CD14-positive monocyte (primary cell): ENCODE measurements at regions not wholly inside any gene's neighbourhood (a gene's known extent, or its start where the extent isn't known, plus 50 kb on each side); places are given as distances from the start of the nearest gene placed in this dataset.

Experiments
- DNase-seq, 3 donors: peaks; one replicate each; pipeline ENCODE4 v3.0.0-alpha.2; 2011 to 2022
- H2AFZ ChIP-seq: 2 replicates; pipeline ENCODE4 v1.6.0; 2012; ENCODE audit warnings: mild to moderate bottlenecking, low read depth, low read length, inconsistent platforms; ENCODE audit not compliant: insufficient read depth, poor library complexity, severe bottlenecking
- H3K27ac ChIP-seq, 2 donors: 1 replicate in 1 of 2; 2 replicates in 1 of 2; pipeline ENCODE4 v1.5.1; 2012 to 2013; ENCODE audit warnings: low read length in 2 of 2, control low read depth in 1 of 2, inconsistent platforms in 1 of 2, low read depth in 1 of 2, mild to moderate bottlenecking in 1 of 2
- H3K27me3 ChIP-seq, 2 donors: one replicate each; pipeline versions ENCODE4 v1.6.0 to v1.6.1; 2011 to 2013; ENCODE audit warnings: low read length in 2 of 2; ENCODE audit not compliant: control insufficient read depth in 2 of 2, insufficient read depth in 2 of 2
- H3K36me3 ChIP-seq, 2 donors: replicated peaks in 1 of 2; 1 replicate in 1 of 2; 2 replicates in 1 of 2; pipeline versions ENCODE4 v1.5.1 to v1.6.1; 2012 to 2013; ENCODE audit warnings: low read length in 2 of 2, control low read depth in 1 of 2, inconsistent platforms in 1 of 2, mild to moderate bottlenecking in 1 of 2; ENCODE audit not compliant: insufficient read depth in 2 of 2, control insufficient read depth in 1 of 2
- H3K4me1 ChIP-seq, 2 donors: 1 replicate in 1 of 2; 2 replicates in 1 of 2; pipeline versions ENCODE4 v1.5.1 to v1.6.1; 2012 to 2013; ENCODE audit warnings: low read length in 2 of 2, control low read depth in 1 of 2, inconsistent platforms in 1 of 2, mild to moderate bottlenecking in 1 of 2, moderate library complexity in 1 of 2; ENCODE audit not compliant: insufficient read depth in 2 of 2, control insufficient read depth in 1 of 2
- H3K4me2 ChIP-seq: replicated peaks from 2 replicates; pipeline ENCODE3; 2012; ENCODE audit warnings: low read length, moderate library complexity, mild to moderate bottlenecking; ENCODE audit not compliant: poor library complexity, severe bottlenecking; ENCODE audit errors: extremely low read depth
- H3K4me3 ChIP-seq, 3 experiments: fragments of 200-600 bp in 1 of 3; sonication (generic) in 1 of 3; replicated peaks in 1 of 3; 1 replicate in 2 of 3; 2 replicates in 1 of 3; pipeline ENCODE4 v1.5.1; 2011 to 2013; ENCODE audit warnings: low read length in 3 of 3, mild to moderate bottlenecking in 3 of 3, control low read depth in 2 of 3, low read depth in 2 of 3, inconsistent platforms in 1 of 3, moderate library complexity in 1 of 3
- H3K79me2 ChIP-seq: 2 replicates; pipeline ENCODE4 v1.6.0; 2012; ENCODE audit warnings: mild to moderate bottlenecking, control low read depth, inconsistent platforms, low read length, moderate library complexity; ENCODE audit not compliant: insufficient read depth
- H3K9ac ChIP-seq: 2 replicates; pipeline ENCODE4 v1.6.0; 2017; ENCODE audit warnings: low read length, mild to moderate bottlenecking; ENCODE audit not compliant: insufficient read depth, poor library complexity, severe bottlenecking
- H3K9me3 ChIP-seq, 2 donors: replicated peaks in 1 of 2; 1 replicate in 1 of 2; 2 replicates in 1 of 2; pipeline versions ENCODE4 v1.5.1 to v1.6.1; 2012 to 2013; ENCODE audit warnings: low read length in 2 of 2, control low read depth in 1 of 2; ENCODE audit not compliant: control insufficient read depth in 1 of 2, insufficient read depth in 1 of 2
- H4K20me1 ChIP-seq: 2 replicates; pipeline ENCODE4 v1.6.0; 2012; ENCODE audit warnings: mild to moderate bottlenecking, low read length, control low read depth, moderate library complexity; ENCODE audit not compliant: insufficient read depth
- H3K27ac Mint-ChIP-seq, 7 donors: one replicate each; pipeline ENCODE4 v1.8.0; 2020; ENCODE audit warnings: mild to moderate bottlenecking in 7 of 7, mixed read lengths in 7 of 7, moderate library complexity in 6 of 7, inconsistent platforms in 2 of 7
- H3K27me3 Mint-ChIP-seq, 3 donors: one replicate each; pipeline ENCODE4 v1.8.0; 2021 to 2022; ENCODE audit warnings: low read depth in 3 of 3, mild to moderate bottlenecking in 3 of 3, mixed read lengths in 3 of 3, moderate library complexity in 3 of 3, inconsistent platforms in 1 of 3
- H3K36me3 Mint-ChIP-seq, 2 donors: one replicate each; pipeline ENCODE4 v1.8.0; 2020; ENCODE audit warnings: mixed read lengths in 2 of 2, inconsistent platforms in 1 of 2, mild to moderate bottlenecking in 1 of 2
- H3K4me1 Mint-ChIP-seq: one replicate; pipeline ENCODE4 v1.8.0; 2020; ENCODE audit warnings: mild to moderate bottlenecking, mixed read lengths
- H3K4me3 Mint-ChIP-seq, 2 donors: one replicate each; pipeline ENCODE4 v1.8.0; 2020; ENCODE audit warnings: mild to moderate bottlenecking in 2 of 2, mixed read lengths in 2 of 2, moderate library complexity in 1 of 2
- H3K9me3 Mint-ChIP-seq, 7 donors: one replicate each; pipeline ENCODE4 v1.8.0; 2020 to 2022; ENCODE audit warnings: mixed read lengths in 7 of 7, mild to moderate bottlenecking in 6 of 7, moderate library complexity in 6 of 7, inconsistent platforms in 2 of 7
- CTCF ChIP-seq: fragments of 200-600 bp; IDR thresholded peaks from one replicate; pipeline ENCODE4 v1.8.0; 2022; ENCODE audit warnings: antibody characterized with exemption, mild to moderate bottlenecking
- WGBS: methylation state at CpG from one replicate; pipeline ENCODE4 v1.1.5; 2013; ENCODE audit warnings: missing lambda C conversion rate; ENCODE audit not compliant: insufficient coverage; 5-methylcytosine and 5-hydroxymethylcytosine counted together
- intact Hi-C, 2 donors: fragments of 100-400 bp; cut with micrococcal nuclease; formaldehyde crosslinking; loops; one replicate each; pipeline versions ENCODE4 v1.15.0 to v1.15.1; 2023

GRCh38 chr12:90122681-90123080 is 414.0 kb upstream of the ATP2B1 start:
- no peak for DNase-seq
- Histone ChIP-seq H4K20me1 (no peaks in the 10 kb centered on the region), H3K9ac (no peak overlapping the region), H3K27ac (no peak overlapping the region), H3K4me2 (no peak overlapping the region), H2AFZ (no peak overlapping the region), H3K4me1 (no peaks in the 10 kb centered on the region), H3K36me3 (no peaks in the 10 kb centered on the region), H3K9me3 (peaks cover 28 to 29% of the 10 kb centered on the region in 2 donors), H3K79me2 (no peaks in the 10 kb centered on the region), H3K27me3 (no peaks in the 10 kb centered on the region), H3K4me3 (no peak overlapping the region)
- H3K27me3 Mint-ChIP-seq, result peaks cover 0 to 4% (median 3%) of the 10 kb centered on the region in 3 donors
- H3K36me3 Mint-ChIP-seq, result no peaks in the 10 kb centered on the region
- no peak overlapping the region for H3K4me3 Mint-ChIP-seq
- no peak overlapping the region for H3K27ac Mint-ChIP-seq
- peaks cover 26 to 41% (median 36%) of the 10 kb centered on the region in 7 donors for H3K9me3 Mint-ChIP-seq
- WGBS, result 95% methylated on average over 3 of the region's 3 CpGs
- H3K4me1 Mint-ChIP-seq, result peaks cover 4% of the 10 kb centered on the region
- no peak for TF ChIP-seq CTCF
- intact Hi-C loops, result no loop called here

- Histone ChIP-seq H3K36me3 (no peaks in the 10 kb centered on the region), H4K20me1 (no peaks in the 10 kb centered on the region), H3K79me2 (no peaks in the 10 kb centered on the region), H3K27me3 (no peaks in the 10 kb centered on the region), H3K27ac (no peak overlapping the region), H3K9me3 (peaks cover 28 to 29% of the 10 kb centered on the region in 2 donors), H3K4me2 (no peak overlapping the region), H3K4me3 (no peak overlapping the region), H2AFZ (no peak overlapping the region), H3K9ac (no peak overlapping the region), H3K4me1 (no peaks in the 10 kb centered on the region)
- Mint-ChIP-seq H3K36me3 (no peaks in the 10 kb centered on the region), H3K4me1 (peaks cover 4% of the 10 kb centered on the region), H3K27ac (no peak overlapping the region), H3K9me3 (peaks cover 28 to 49% (median 39%) of the 10 kb centered on the region in 7 donors), H3K27me3 (peaks cover 0 to 4% (median 3%) of the 10 kb centered on the region in 3 donors), H3K4me3 (no peak overlapping the region)
- DNase-seq, result no peak
- intact Hi-C loops, result no loop called here
- no peak for TF ChIP-seq CTCF
These were observed 412.0 kb upstream of the ATP2B1 start for GRCh38 chr12:90120627-90121026.
